ENCODE measurements at regions not wholly inside any gene's neighbourhood (a gene's known extent, or its start where the extent isn't known, plus 50 kb on each side); places are given as distances from the start of the nearest gene placed in this dataset.
"Not testable (repeated sequence)": the region's sequence is repeated elsewhere in the genome, so short reads cannot be mapped to it uniquely, and the experiment has no call there.

DNA sequence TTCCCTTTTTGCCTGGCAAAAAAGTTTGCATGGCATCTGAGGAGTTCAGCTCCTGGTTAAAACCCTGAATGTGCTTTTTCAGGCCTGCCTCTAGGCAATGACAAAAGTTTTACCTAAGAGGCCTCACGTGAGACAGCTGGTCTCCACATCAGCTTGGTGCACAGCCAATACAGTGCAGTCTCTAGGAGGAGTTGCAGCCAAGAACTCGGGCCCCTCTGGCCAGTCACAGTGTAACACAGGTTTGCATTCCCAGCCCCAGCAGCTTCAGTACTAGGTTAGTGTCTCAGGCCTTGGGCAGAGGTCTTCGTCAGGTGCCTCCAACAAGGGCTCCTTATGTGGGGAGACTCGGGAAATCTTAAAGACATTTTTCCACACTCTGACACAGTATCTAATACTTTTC is 771.7 kb downstream of the SORCS1 start:
- FAIRE-seq (no peak), DNase-seq (ENCODE audit: low spot score) (no peak)

- FAIRE-seq: no peak
Observed at GRCh38 chr10:106387063-106387462, 777.4 kb downstream of the SORCS1 start.

DNA sequence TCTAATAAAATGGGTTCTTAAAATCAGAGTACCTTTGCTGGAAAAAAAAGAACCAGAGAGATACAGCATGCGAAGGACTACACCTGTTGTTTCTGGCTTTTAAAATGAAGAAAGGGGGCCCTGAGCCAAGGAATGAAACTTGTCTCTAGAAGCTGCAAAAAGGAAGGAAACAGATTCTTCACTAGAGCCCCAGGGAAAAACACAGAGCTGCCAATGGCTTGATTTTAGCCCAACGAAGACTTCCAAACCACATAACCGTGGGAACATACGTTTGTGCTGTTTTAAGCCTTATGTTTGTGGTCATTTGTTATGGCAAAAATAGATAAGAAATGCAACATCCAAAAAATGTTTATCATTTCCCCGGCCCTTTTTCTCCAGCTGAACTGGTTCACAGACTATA is 780.0 kb downstream of the SORCS1 start:
- DNase-seq (ENCODE audit: low spot score) (no peak), FAIRE-seq (no peak)

More at GRCh38 chr10:106387063-106387462, 777.4 kb downstream of the SORCS1 start:
- DNase-seq (ENCODE audit: low spot score): no peak

GRCh38 chr10:106380706-106381105 is 783.8 kb downstream of the SORCS1 start:
- no peak for FAIRE-seq
- DNase-seq (ENCODE audit: low spot score): no peak

GRCh38 chr10:106378251-106378650 is 786.3 kb downstream of the SORCS1 start:
- DNase-seq (ENCODE audit: low spot score): no peak
- FAIRE-seq: no peak

DNA sequence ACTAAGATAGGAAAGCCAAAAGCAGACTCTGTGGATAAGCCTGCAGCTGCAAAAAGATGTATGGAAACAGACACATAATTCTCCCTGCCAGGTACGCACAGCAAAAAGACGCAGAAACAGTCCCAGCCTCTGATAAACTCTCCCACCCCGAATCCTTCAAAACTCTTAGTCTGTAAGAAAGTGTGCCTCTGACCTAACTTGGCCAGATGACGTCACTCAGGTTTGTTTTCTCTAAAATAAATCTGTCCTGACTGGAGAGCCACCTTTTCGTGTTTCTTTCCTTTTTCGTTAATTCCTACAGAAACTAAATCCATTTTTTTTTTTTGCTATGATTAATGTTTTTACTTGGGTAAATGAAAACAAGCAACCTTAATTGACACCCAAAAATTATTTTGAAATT is 793.8 kb downstream of the SORCS1 start:
- DNase-seq (ENCODE audit: low spot score): no peak

GRCh38 chr10:106360870-106361269 is 803.6 kb downstream of the SORCS1 start:
- DNase-seq (ENCODE audit: low spot score) (peak; percentile 13), FAIRE-seq (no peak)

More for the DNA sequence above, 793.8 kb downstream of the SORCS1 start:
- no peak for FAIRE-seq

- FAIRE-seq: no peak
- no peak for DNase-seq (ENCODE audit: low spot score)
Observed at GRCh38 chr10:106355450-106355849, 809.1 kb downstream of the SORCS1 start.

DNA sequence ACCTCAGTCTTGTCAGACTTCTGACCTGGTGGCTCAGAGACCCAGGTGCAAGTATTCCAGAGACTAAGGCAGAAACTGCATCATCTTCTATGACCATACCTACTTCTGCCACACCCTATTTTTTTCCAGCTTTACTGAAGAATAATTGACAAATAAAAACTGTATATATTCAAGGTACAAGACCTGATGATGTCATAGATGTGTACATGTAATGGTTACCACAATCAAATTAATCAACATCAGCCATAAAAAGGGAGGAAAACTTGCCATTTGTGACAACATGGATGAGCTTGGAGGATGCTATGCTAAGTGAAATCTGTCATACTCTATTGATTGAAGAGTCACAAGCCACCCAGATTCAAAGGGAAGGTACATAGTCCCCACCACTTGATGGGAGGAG is 815.6 kb downstream of the SORCS1 start:
- FAIRE-seq (no peak), DNase-seq (ENCODE audit: low spot score) (no peak)

- no peak for FAIRE-seq
Observed at GRCh38 chr10:106347547-106347946, 817.0 kb downstream of the SORCS1 start.

DNA sequence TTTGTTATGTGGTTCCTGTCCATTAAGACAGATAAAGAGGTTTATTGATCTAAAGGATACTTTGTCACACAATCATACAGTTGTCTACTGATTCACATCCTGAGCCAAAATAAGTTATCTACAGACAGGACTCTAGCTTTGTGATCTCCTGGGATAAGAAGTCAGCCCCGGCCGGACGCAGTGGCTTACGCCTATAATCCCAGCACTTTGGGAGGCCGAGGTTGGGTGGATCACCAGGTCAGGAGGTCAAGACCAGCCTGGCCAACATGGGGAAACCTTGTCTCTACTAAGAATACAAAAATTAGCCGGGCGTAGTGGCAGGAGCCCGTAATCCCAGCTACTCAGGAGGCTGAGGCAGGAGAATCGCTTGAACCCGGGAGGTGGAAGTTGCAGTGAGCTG is 821.0 kb downstream of the SORCS1 start:
- DNase-seq (ENCODE audit: low spot score); FAIRE-seq: not testable (repeated sequence)

More at GRCh38 chr10:106347547-106347946, 817.0 kb downstream of the SORCS1 start:
- no peak for DNase-seq (ENCODE audit: low spot score)

GRCh38 chr10:106341356-106341755 is 823.1 kb downstream of the SORCS1 start:
- FAIRE-seq: no peak
- DNase-seq (ENCODE audit: low spot score): no peak

- FAIRE-seq: no peak
- DNase-seq (ENCODE audit: low spot score): no peak
Observed at GRCh38 chr10:106338486-106338885, 826.0 kb downstream of the SORCS1 start.

DNA sequence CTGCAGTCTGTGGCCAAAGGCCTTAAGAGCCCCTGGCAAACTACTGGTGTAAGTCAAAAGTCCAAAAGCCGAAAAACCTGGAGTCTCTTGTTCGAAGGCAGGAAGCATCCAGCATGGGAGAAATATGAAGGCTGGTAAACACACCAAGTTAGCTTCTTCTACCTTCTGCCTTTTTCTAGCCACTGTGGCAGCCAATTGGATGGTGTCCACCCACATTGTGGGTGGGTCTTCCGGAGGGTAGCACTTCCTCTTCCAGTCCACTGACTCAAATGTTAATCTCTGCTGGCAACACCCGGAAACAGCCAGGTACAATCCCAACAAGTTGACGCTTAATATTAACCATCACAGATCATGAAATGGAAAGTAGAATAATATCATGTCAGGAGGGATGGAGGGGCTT is 827.6 kb downstream of the SORCS1 start:
- DNase-seq (ENCODE audit: low spot score) (no peak), FAIRE-seq (no peak)

DNA sequence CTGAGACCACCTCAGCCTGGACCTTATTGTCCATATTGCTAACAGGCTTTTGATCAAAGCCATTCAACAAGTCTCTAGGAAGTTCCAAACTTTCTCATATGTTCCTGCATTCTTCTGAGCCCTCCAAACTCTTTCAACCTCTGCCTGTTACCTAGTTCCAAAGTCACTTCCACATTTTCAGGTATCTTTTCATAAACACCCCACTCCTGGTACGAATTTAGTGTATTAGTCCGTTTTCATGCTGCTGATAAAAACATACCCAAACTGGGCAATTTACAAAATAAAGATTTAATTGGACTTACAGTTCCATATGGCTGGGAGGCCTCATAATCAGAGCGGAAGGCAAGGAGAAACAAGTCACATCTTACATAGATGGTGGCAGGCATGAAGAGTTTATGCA is 836.8 kb downstream of the SORCS1 start:
- no peak for DNase-seq (ENCODE audit: low spot score)
- no peak for FAIRE-seq

DNA sequence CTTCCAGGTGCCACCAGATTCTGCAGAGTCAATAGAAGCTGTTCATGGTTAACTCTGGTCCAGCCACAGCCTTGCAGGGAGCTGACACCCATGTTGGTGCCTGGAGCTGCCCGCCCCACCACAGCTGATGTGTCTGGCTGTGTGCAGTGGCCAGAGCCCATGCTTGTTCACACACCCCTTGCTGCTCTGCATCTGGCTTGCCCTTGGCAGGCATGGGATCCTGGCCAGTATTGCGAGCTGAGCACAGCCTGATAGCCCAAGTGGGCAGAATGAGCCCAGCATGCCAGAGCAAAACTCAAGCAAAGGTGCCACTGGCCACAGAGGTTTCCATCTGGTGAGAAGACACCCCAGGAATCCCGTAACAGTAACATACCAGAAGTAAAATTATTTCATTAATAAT is 843.6 kb downstream of the SORCS1 start:
- FAIRE-seq (no peak), DNase-seq (ENCODE audit: low spot score) (no peak)

- no peak for DNase-seq (ENCODE audit: low spot score)
- no peak for FAIRE-seq
Observed at GRCh38 chr10:106320078-106320477, 844.4 kb downstream of the SORCS1 start.

DNA sequence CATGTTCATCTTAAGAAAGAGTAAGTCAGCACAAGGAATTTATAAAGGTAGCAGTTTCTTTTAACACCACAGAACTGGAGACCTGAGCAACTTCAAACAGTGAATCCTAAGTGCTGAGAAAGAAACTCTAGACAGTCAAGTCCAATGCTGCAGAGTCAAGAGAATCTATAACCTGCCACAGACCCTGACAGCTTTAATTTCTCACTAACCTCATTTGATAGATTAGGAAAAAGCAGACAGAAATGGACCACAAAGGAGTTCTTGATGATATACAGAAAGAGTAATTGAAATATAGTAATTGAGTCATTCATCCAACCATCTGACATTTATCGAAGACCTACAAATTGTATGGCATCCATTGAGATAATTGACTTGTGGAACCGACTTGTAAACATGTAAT is 847.0 kb downstream of the SORCS1 start:
- FAIRE-seq (no peak), DNase-seq (ENCODE audit: low spot score) (no peak)

GRCh38 chr10:106313041-106313440 is 851.5 kb downstream of the SORCS1 start:
- DNase-seq (ENCODE audit: low spot score) (no peak), FAIRE-seq (no peak)

DNA sequence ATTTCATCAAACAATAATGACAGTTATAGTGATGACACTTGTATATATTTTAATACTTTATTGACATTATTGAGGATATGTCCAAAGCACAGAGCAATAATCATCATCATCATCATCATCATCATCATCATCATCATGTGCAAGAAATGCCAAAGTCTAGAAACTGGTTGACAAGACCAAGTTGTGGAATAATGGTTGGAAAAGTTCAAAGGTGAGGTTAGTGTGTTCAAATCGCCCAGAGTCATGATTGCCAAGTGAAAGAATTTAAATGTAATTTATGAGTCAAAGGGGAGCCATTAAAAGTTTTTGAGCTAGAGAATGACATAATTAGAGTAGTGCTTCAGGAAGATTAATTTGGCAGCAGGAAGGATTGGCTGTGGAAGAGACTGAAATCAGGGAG is 852.4 kb downstream of the SORCS1 start:
- FAIRE-seq (no peak), DNase-seq (ENCODE audit: low spot score) (no peak)

DNA sequence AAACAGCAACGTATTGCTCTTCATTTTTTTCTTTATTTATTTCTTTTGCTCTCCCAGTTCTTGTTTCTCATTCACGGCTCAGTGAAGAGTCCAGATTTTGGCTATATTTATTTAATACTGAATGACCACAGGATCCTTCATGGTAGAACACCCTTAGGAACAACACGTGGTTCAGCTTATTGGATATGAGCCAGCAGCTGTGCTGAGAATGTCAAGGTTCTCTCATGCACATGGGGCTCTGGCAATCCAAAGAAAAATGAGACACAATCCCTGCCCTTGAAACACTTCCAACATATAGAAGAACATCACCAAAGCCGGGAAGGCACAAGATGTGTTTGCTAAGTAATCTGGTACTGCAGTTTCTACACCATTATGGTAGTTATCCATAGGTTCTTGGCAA is 852.9 kb downstream of the SORCS1 start:
- FAIRE-seq: no peak
- DNase-seq (ENCODE audit: low spot score): no peak

DNA sequence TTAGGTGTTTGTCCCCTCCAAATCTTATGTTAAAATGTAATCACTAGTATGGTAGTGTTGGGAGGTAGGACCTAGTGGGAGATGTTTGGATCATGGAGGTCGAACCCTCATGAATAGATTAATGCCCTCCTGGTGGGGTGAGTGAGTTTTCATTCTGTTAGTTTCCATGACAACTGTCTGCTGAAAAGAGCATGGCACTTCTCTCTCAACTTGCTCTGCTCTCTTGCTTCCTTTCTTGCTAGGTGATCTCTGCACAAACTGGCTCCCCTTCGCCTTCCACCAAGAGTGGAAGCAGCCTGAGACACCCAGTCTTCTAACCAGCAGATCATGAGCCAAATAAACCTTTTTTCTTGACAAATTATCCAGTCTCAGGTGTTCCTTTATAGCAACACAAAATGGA is 853.9 kb downstream of the SORCS1 start:
- FAIRE-seq (no peak), DNase-seq (ENCODE audit: low spot score) (no peak)

GRCh38 chr10:106309376-106309775 is 855.1 kb downstream of the SORCS1 start:
- FAIRE-seq: no peak

DNA sequence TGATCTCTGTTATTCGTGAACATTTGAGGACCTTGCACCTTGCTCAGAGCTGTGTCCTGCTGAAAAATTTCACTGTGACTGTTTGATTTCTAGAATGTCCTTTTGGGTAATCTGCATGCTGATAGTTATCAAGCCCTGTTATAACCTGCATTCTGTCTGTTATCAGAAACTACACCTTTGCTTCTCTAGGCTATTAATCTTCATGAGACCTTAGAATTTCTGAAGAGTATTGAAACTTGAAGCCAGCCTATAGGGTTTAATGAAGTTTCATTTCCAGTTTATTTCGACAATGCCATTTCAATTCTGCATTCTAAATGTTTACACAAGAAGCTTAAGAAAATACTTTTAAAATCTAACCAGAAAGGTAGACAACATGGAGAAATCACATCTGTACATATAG is 856.2 kb downstream of the SORCS1 start:
- FAIRE-seq: no peak

More at GRCh38 chr10:106309376-106309775, 855.1 kb downstream of the SORCS1 start:
- DNase-seq (ENCODE audit: low spot score): no peak

More for the DNA sequence above, 856.2 kb downstream of the SORCS1 start:
- no peak for DNase-seq (ENCODE audit: low spot score)

Measured in urothelium cell line (cell line).